ENCODE measurements at regions not wholly inside any gene's neighbourhood (a gene's known extent, or its start where the extent isn't known, plus 50 kb on each side); places are given as distances from the start of the nearest gene placed in this dataset.

DNA sequence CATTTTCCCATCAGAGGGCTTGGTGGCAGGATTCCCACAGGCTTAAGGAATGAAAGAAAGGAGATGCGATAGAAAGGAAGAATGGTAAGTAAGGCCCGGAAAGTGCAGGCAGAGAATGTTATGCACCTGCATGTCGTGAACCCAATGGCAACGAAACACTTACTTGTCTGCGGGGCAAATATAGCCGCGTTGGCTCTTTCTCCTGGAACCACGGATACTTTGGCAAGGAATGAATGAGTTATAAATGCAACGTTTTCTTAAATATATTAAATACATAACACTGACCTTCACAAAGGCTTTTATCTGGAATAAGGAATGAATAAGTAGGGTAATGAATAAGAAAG, 192.1 kb downstream of the KATNAL1 start:
- peaks cover 47% of the 10 kb centered on the region for H3K4me1 Mint-ChIP-seq
- no peaks in the 10 kb centered on the region for H3K9me3 Mint-ChIP-seq
- no peaks in the 10 kb centered on the region for H3K27me3 Mint-ChIP-seq
- no peaks in the 10 kb centered on the region for H3K36me3 Mint-ChIP-seq
- H3K4me3 Mint-ChIP-seq, result peak overlapping the region; percentile 70
- H3K27ac Mint-ChIP-seq, result no peak overlapping the region

DNA sequence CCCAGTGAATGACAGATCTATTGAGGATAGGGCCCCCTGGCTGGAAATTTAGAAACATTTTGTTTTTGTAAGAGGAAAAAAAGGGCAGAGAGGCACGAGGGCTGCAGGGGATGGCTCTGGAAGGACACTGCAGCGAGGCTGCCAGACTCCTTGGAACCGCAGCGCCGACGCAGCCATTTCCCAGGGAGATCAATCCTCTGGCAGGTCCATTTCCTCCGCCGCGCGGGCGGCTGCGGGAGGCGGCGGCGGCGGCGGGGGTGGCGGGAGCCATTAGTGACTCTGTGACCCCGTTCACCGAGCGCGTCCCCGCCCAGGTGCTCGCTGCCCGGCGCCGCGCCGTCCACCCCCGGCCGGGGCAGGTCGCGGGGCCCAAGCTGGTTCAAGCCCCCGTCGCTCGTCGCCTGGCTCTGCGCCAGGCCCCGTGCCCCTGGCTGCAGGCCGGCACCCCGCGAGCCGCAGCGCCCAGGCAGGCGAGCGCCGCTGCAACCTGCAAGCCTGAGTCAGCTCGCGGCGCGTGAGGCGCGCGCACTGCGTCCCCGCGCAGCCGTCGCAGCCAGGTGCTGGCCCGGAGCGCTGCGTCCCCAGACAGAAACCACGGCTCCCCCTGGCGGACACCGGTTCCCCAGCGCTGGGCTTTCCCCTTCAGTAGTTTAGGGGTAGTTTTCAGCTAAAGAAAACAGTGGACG, 192.6 kb downstream of the KATNAL1 start:
- Mint-ChIP-seq H3K4me1 (peaks cover 42% of the 10 kb centered on the region), H3K9me3 (no peaks in the 10 kb centered on the region), H3K4me3 (peak overlapping the region; percentile 86), H3K36me3 (no peaks in the 10 kb centered on the region), H3K27me3 (no peaks in the 10 kb centered on the region), H3K27ac (peak overlapping the region; percentile 83)

DNA sequence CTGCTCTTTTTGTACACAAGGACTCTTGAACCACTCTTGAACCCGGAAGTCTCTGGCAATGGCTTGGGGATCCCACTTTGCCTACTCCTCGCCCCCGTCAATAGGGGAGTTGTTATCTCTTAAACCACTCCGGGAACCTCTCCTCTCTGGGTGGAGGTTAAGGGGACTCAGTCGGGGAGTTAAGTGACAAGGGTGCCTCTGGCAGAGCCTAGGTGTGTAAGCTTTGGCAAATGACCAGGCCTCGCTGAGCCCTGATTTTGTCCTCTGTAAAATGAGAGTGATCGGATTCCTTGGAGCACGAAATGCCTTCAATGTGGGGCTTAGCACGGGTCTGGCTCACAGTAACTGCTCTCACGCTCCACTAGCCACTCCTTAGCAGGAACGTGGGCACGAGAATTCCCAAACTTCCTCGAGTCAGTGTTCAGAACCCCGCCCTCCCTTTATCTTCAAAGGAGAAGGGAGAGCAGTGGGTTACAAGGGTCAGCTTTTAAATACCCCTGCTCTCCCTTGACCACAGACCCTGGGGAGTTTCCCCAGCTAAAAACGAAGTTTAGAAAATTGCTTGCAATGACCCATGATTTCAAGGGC, 193.3 kb downstream of the KATNAL1 start:
- no peaks in the 10 kb centered on the region for H3K27me3 Mint-ChIP-seq
- H3K9me3 Mint-ChIP-seq, result no peaks in the 10 kb centered on the region
- peaks cover 36% of the 10 kb centered on the region for H3K4me1 Mint-ChIP-seq
- H3K4me3 Mint-ChIP-seq, result peak overlapping the region; percentile 86
- H3K27ac Mint-ChIP-seq, result peak overlapping the region; percentile 83
- H3K36me3 Mint-ChIP-seq, result no peaks in the 10 kb centered on the region

DNA sequence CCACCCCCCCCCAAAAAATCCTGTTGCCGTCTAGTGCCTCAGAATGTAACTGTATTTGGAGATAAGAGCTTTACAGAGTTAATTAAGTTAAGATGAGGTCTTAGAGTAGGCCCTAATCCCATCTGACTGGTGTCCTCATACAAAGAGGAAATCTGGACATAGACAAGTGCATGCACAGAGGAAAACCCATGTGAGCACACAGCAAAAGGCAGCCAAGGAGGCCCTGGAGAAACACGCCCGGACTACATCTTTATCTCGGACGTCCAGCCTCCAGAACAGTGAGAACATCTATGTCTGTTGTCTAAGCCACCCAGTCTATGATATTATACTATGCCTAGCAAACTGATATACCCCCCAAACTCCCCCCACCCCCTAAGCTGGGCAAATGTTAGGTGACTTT, 193.8 kb downstream of the KATNAL1 start:
- no peaks in the 10 kb centered on the region for H3K9me3 Mint-ChIP-seq
- peak overlapping the region; percentile 86 for H3K4me3 Mint-ChIP-seq
- no peaks in the 10 kb centered on the region for H3K27me3 Mint-ChIP-seq
- no peak overlapping the region for H3K27ac Mint-ChIP-seq
- H3K36me3 Mint-ChIP-seq, result no peaks in the 10 kb centered on the region
- peaks cover 33% of the 10 kb centered on the region for H3K4me1 Mint-ChIP-seq

DNA sequence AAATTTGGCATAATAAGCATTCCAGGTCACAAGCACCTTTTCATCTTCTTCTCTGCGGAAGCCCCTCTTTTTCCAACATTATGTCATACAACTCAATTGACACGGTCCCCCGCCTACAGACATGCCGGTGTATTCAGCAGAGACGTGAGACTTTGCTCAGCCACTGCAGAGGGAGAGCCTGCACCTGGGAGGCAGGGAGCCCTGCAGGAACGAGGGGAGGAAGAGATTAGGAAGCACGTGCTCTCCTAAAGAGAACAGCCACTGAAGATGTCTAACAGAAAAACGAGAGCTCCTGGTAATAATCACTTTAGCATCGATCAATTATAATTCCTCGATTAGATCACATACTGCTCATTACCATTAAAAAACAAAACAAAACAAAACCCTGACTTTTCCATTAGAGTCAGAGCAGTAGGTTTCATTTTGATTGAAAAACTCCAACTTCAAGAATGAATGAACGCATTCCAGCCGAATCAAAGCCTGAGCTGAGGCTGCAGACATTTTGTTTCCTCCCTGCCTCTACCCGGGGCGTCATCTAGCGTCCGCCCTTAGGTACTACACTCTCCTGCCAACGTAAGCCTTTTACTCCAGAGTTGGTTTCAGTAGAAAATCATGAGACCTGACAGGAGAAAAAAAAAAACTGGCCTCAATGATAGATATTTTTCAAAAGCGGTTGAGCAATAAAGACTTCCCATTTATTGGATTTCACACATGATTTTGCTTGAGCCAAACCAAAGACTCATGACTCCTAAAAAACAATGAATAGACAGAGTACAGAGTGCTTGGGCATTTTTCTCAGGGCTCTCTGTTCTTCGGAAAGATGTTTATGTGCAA, 194.5 kb downstream of the KATNAL1 start:
- H3K27ac Mint-ChIP-seq, result no peak overlapping the region
- H3K27me3 Mint-ChIP-seq, result no peaks in the 10 kb centered on the region
- no peaks in the 10 kb centered on the region for H3K9me3 Mint-ChIP-seq
- H3K36me3 Mint-ChIP-seq, result no peaks in the 10 kb centered on the region
- peak overlapping the region; percentile 83 for H3K4me3 Mint-ChIP-seq
- peaks cover 28% of the 10 kb centered on the region for H3K4me1 Mint-ChIP-seq

DNA sequence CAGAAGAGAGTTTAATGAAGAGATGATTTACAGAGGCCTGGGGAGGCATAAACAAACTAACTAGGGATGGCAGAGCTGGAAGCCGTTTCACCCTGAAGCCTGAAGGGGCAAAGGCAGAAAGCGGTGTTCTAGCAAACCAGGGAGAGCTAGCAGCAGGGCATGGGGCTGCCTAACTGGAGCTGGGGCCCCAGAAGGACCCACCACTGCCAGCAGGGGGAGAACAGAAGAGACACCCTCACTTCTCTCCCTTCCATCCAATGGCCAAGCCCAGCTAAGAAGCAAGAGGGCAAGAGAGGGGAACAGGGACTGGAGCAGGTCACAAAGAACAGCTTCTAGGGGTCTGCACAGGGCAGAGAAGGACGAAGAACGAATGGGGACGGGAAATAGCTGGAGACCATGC, 195.5 kb downstream of the KATNAL1 start:
- peaks cover 28% of the 10 kb centered on the region for H3K4me1 Mint-ChIP-seq
- no peaks in the 10 kb centered on the region for H3K27me3 Mint-ChIP-seq
- H3K27ac Mint-ChIP-seq, result no peak overlapping the region
- H3K4me3 Mint-ChIP-seq, result peak overlapping the region; percentile 30
- no peaks in the 10 kb centered on the region for H3K36me3 Mint-ChIP-seq
- no peaks in the 10 kb centered on the region for H3K9me3 Mint-ChIP-seq

DNA sequence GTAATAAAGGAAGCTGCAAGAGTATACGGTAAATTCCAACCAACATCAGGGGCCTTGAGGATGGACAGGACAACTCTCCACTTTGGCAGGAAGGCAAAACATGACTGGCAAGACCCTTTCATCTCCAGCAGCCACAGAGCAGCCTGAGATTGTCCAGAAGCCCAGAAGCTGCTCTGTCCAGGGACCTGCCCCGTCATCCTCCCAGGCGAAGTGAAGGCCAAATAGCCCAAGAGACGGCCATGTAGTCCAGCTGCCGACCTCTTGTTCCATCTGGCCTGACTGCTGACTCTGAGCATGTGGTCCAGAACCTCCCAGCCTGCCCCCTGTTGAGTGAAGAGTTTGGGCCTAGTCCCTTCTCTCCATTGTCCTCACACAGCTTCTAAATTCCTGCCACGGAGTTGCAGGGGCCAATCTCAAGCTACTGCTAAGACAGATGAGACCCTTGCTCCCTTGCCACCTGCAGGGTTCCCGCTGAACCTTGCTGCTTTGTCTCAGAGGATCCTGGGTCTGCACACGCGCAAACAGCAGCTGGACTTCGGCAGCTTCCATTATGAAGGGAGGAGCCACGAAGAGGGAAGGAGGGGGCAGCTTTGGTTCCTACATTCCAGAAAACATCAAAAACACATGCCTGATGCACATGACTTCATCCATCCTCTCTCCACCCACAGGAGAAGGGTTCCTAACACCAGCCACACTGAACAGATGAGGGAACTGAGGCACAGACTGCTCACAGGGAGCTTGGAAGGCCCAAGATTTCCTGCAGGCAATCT, 196.9 kb downstream of the KATNAL1 start:
- H3K27me3 Mint-ChIP-seq, result no peaks in the 10 kb centered on the region
- H3K27ac Mint-ChIP-seq, result no peak overlapping the region
- H3K9me3 Mint-ChIP-seq, result no peaks in the 10 kb centered on the region
- H3K4me3 Mint-ChIP-seq, result no peak overlapping the region
- H3K36me3 Mint-ChIP-seq, result no peaks in the 10 kb centered on the region
- peaks cover 28% of the 10 kb centered on the region for H3K4me1 Mint-ChIP-seq

DNA sequence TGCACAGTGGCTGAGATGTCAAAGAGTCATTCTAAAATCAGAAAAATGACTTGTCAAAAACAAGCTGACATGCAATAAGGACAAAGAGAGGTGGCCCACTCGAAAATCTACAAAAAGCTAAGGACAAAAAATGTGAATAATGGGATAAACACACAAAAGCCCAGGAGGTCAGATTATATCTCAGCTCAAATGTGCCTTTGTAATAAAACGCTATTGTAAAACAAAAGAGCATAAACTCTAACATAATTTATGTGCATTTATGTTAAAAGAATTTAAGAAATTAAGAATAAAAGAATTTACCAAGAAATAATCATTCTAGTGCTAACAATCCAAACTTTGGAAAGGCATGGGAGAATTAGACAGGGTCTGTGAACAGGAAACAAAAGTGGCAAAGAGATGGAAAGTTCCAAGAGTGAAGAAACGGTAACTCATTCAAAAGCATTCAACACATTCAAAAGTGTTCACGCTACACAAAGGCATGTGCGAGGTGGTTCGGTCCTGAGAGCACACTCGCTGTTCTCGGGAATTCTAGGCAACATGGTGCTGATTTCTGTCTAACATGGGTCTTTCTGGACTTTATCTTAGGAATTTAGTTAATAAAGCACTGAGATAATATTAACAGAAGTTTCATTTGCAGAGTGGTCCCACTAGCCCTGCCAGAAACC, 197.7 kb downstream of the KATNAL1 start:
- no peaks in the 10 kb centered on the region for H3K9me3 Mint-ChIP-seq
- H3K4me3 Mint-ChIP-seq, result no peak overlapping the region
- no peaks in the 10 kb centered on the region for H3K36me3 Mint-ChIP-seq
- no peaks in the 10 kb centered on the region for H3K27me3 Mint-ChIP-seq
- H3K4me1 Mint-ChIP-seq, result peaks cover 24% of the 10 kb centered on the region
- no peak overlapping the region for H3K27ac Mint-ChIP-seq

DNA sequence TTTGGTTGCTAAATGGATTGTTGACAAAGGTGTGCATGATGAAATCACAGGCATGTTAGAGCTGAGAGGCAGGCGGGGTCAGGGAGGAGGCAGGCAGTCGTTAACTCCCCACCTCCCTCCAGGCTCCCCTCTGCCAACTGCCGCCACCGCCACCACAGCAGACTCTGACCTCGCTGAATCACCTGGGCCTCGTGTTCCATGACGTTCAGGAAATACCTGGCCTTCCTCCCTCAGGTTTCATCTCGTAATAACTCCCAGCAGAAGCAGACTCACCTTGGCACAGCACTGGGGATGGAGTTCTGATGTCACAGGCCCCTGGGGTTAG, 198.5 kb downstream of the KATNAL1 start:
- H3K27ac Mint-ChIP-seq, result no peak overlapping the region
- no peaks in the 10 kb centered on the region for H3K36me3 Mint-ChIP-seq
- no peaks in the 10 kb centered on the region for H3K27me3 Mint-ChIP-seq
- H3K9me3 Mint-ChIP-seq, result no peaks in the 10 kb centered on the region
- no peak overlapping the region for H3K4me3 Mint-ChIP-seq
- peaks cover 20% of the 10 kb centered on the region for H3K4me1 Mint-ChIP-seq

DNA sequence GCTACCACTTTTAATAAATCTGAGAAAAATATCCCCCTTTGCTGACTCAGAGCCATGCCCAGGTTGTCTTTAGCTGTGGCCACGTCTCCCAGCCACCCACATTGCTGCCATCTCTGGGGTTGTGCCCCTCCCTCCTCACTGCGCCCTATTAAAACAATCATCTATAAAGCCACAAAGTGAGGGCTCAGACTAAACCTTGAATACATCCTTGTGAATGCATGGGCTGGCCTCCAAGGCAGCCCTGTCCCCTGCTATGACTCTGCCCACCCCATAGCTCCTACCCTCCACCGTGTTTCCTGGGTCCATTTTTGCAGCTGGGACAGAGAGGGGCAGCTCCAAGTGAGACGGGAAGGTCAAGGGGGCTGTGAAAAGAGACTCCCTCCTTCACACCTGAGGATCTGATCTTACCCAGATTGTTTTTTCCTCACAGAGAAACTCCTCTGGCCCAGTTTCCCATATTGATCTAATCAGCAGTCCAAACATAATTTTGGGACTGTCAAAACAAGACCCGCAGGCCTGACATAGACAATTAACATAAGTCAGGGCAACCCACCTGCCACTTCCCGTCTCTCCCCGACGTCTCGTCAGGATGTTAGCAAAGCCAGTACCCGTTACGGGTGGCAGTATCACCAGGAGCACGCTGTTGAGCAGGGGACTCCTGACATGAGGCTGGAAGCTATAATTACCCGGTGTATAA, 199.0 kb downstream of the KATNAL1 start:
- Mint-ChIP-seq H3K27me3 (no peaks in the 10 kb centered on the region), H3K27ac (no peak overlapping the region), H3K36me3 (no peaks in the 10 kb centered on the region), H3K4me1 (peaks cover 17% of the 10 kb centered on the region), H3K4me3 (no peak overlapping the region), H3K9me3 (no peaks in the 10 kb centered on the region)

DNA sequence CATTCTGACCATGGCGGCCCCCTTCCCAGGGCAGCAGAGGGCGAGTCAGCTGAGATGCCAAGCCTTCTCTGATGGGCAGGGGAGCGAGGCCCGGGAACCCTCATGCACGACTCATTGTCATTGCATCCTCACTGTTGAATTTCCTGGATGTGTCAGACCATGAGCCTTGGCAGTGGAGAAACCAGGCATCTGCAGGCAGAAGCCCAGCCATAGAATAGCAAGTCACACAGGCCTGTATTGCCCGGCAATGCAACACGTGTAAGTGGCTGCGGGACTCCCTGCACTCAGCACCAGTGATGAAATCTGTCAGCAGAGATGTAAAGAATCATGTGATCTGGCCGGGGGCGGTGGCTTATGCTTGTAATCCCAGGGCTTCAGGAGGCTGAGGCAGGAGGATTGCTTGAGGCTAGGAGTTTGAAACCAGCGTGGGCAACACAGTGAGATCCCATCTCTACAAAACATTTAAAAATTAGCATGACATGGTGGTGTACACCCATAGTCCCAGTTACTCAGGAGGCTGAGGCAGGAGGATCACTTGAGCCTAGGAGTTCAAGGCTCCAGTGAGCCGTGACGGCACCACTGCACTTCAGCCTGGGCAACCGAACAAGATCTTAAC, 199.7 kb downstream of the KATNAL1 start:
- Mint-ChIP-seq H3K36me3 (no peaks in the 10 kb centered on the region), H3K27me3 (no peaks in the 10 kb centered on the region), H3K4me3 (no peak overlapping the region), H3K9me3 (no peaks in the 10 kb centered on the region), H3K27ac (no peak overlapping the region), H3K4me1 (peaks cover 10% of the 10 kb centered on the region)

DNA sequence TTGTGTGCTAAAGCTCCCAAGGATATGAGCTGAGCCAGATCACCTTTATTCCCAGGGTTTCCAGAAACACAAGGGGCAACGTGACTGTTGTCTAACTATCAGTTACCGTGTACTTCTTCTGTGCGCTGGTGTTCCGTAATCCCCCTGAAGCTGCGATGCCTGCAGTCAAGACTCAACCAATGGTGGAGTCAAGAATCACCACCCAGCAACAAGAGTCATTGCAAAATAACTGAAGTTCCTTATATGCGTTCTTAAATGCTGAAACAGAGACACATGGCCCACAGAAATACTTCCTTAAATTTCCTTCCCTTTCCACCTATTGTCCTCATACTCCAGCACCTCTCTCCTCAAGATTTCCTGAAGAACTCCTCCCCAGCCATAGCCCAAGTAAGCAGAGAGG, 200.2 kb downstream of the KATNAL1 start:
- H3K9me3 Mint-ChIP-seq, result no peaks in the 10 kb centered on the region
- H3K36me3 Mint-ChIP-seq, result no peaks in the 10 kb centered on the region
- no peaks in the 10 kb centered on the region for H3K27me3 Mint-ChIP-seq
- no peak overlapping the region for H3K4me3 Mint-ChIP-seq
- peaks cover 6% of the 10 kb centered on the region for H3K4me1 Mint-ChIP-seq
- no peak overlapping the region for H3K27ac Mint-ChIP-seq

DNA sequence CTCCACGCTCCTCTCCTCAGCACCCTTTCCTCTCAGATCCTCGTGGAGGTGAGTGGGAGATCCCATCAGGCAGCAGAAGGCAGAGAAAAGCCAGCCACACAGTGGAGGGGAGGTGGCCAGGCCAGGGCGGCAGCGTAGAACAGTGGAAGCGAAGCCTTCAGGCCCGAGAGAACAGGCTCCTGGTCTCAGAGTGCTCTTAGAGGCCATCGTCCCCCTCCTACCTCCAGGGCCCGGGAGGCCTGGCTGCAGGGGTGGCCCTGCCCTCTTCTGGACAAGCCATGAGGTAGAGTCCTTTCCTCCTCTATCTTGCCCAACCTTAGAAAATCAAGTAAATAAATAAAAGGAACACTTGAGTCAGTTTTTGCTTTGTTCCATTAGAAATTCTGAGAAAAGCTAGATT, 202.0 kb downstream of the KATNAL1 start:
- no peak overlapping the region for H3K27ac Mint-ChIP-seq
- H3K27me3 Mint-ChIP-seq, result no peaks in the 10 kb centered on the region
- no peaks in the 10 kb centered on the region for H3K9me3 Mint-ChIP-seq
- H3K4me3 Mint-ChIP-seq, result no peak overlapping the region
- no peaks in the 10 kb centered on the region for H3K36me3 Mint-ChIP-seq
- no peaks in the 10 kb centered on the region for H3K4me1 Mint-ChIP-seq

DNA sequence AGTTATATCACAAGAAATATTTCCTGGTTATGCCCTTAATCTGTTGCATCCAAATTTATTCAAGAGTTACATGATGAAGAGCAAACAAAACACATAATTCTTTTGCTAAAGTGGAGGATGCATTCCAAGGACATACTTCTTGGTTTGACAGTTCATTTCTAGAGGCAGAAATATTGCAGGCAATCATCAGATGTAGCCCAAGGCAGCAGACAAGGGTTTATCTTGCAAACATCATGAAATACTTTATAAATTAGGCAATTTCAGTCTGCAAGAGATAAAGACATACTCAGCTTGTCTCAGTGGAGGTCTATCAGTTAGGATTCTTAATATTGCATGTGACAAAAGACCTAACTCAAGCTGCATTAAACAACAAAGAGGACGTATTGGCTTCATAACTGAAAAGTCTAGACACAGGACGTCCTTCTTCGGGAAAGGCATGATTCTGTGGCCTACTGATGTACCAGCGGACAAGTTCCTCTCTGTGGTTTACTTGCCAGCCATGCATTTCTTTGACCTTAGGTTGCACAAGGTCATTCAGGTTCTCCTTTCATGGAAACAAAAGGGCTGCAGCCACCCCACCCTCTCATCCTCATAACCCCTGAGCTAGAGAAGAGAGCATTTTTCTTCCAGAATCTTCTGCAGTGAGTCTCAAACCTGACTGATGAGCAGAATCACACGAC, 204.1 kb downstream of the KATNAL1 start:
- Mint-ChIP-seq H3K36me3 (no peaks in the 10 kb centered on the region), H3K4me1 (no peaks in the 10 kb centered on the region), H3K27ac (no peak overlapping the region), H3K9me3 (no peaks in the 10 kb centered on the region), H3K27me3 (peaks cover 2% of the 10 kb centered on the region), H3K4me3 (no peak overlapping the region)

All from activated naive CD4-positive, alpha-beta T cell treated with anti-CD3 and anti-CD28 coated beads, Interleukin-2, amount 50 U/mL, for 24 hours (primary cell).